BJ (cell line): ENCODE measurements at regions not wholly inside any gene's neighbourhood (a gene's known extent, or its start where the extent isn't known, plus 50 kb on each side); places are given as distances from the start of the nearest gene placed in this dataset.

Experiments
- CTCF ChIA-PET: fragments of 350-600 bp; formaldehyde crosslinking; extraction: SDS; loops from one replicate; lab custom pipeline; 2021; ENCODE audit warnings: antibody characterized with exemption, inconsistent platforms; lab: Yijun Ruan, JAX
- POLR2A ChIA-PET: fragments of 300-600 bp; sonication (Branson Sonifier 250); formaldehyde crosslinking; extraction: SDS; loops from one replicate; lab custom pipeline; 2021; ENCODE audit warnings: antibody characterized with exemption; lab: Charles Lee
- DNase-seq: peaks from one replicate; pipeline ENCODE4 v3.0.0-alpha.2; 2011; ENCODE audit warnings: low read depth
- H3K27me3 ChIP-seq: 2 replicates; pipeline ENCODE4 v1.6.0; 2011; ENCODE audit warnings: low read length; ENCODE audit not compliant: control insufficient read depth, insufficient read depth
- H3K36me3 ChIP-seq: 2 replicates; pipeline ENCODE4 v1.5.1; 2011; ENCODE audit warnings: low read length; ENCODE audit not compliant: control insufficient read depth, insufficient read depth
- H3K4me3 ChIP-seq: 2 replicates; pipeline ENCODE4 v1.5.1; 2011; ENCODE audit warnings: low read depth, mild to moderate bottlenecking, control low read depth, low read length
- CTCF ChIP-seq: IDR thresholded peaks from 2 replicates; pipeline ENCODE4 v1.5.1; 2011; ENCODE audit warnings: low read depth, mild to moderate bottlenecking, control low read depth, inconsistent platforms, low read length, moderate library complexity; ENCODE audit not compliant: insufficient read depth

- DNase-seq, result peak; percentile 66
- no peak for TF ChIP-seq CTCF
- ChIA-PET POLR2A (no interaction called here), CTCF (interaction anchor here (0.6 to 0.8 kb wide), 2 partner anchors 32 to 328 kb away, joined by 3 read pairs; no protein-coding TSS in a partner anchor)
- H3K27me3 ChIP-seq, result no peaks in the 10 kb centered on the region
- no peaks in the 10 kb centered on the region for H3K36me3 ChIP-seq
- no peak overlapping the region for H3K4me3 ChIP-seq
These were observed 253.6 kb upstream of the EXOC2 start for GRCh38 chr6:946546-946945.

DNA sequence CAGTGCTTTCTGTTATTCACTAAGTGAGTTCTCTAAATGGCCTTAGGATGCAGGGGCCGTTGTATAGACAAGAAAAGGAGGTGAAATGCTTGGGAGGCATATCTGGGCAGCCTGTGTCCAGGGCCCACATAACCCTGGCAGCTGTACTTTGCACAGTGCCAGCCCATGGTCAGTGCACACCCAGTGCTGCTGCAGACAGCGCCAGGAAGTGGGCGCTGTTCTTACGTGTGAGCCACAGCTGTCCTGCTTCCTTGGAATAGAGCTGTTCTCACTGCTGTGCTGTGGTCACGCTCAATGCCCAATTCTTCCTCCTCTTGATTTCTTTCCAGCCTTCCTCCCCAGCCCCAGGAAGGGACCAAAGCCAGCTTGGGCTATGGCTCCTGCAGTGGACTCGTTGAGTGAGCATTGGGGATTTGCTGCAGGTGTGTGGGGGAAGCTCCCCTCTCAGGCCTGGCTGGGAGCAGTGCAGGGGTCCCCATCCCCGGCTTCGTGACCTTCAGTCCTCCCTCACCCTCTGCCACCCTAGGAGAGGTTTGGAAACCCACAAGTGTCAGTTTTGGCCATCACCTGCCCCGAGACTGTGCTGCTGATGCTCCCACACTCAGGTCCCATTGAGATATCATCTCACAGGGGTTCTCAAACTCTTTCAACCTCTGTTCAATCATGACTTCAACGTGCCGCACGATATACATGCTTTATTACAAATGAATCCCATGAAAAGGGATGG lies 246.8 kb upstream of the EXOC2 start:
- H3K36me3 ChIP-seq, result no peaks in the 10 kb centered on the region
- DNase-seq, result no peak
- POLR2A ChIA-PET, result no interaction called here
- TF ChIP-seq CTCF, result no peak
- H3K4me3 ChIP-seq, result no peak overlapping the region
- peaks cover 2% of the 10 kb centered on the region; the same call in 1 of the 2 replicates for H3K27me3 ChIP-seq
- CTCF ChIA-PET, result interaction anchor here (1.2 kb wide), 1 partner anchor 27 kb away, joined by 3 read pairs; no protein-coding TSS in a partner anchor

DNA sequence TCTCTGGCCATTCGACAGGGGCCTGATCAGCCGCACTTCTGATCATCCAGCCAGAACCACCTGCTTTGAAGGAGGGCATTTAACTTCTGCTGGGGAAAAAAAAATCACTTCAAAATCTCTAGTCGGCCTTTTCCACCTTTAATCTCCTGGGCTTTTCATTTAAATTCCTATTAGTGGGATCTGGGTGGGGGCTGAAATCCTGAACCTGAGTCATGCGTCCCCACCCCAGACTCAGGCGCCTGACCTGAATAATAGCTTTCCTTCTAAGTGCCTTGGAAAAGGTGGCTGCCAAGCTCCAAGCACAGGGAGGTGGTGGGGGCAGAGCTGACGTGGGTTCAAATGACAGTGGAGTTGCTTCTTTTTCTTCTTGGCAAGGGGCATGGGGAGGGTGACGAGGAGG lies 246.0 kb upstream of the EXOC2 start:
- ChIA-PET POLR2A (no interaction called here), CTCF (no interaction called here)
- DNase-seq, result no peak
- TF ChIP-seq CTCF, result no peak
- Histone ChIP-seq H3K27me3 (peaks cover 3% of the 10 kb centered on the region; the same call in 1 of the 2 replicates), H3K36me3 (no peaks in the 10 kb centered on the region), H3K4me3 (no peak overlapping the region)

DNA sequence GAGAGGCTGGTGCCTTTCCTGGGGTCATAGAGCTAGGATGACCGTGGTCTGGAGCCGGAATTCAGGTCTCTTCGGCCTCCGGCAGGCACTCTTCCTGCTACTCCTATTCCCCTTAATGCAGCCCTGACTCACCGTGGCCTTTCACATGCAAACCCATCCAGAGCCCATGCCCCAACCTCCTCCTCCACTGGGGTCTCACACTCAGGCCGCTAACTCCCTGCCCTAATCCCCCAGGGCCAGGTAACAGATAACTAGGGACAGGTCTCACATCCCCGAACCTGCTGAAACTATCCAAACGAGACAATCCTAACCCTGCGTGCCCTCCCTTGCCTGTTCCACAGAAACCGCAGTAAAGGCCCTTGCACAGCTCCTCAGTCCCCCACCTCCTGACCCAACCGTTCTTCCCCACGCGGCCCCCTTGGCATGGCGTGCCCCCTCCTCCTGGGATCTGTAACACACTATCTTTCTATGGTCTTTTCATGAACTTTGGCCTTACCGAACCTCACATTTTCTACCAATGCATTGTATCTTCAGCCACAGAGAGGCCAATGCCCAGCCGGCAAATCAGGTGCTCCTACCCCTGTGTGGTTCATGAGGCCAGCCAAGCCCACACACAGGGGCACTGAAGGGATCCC lies 245.4 kb upstream of the EXOC2 start:
- H3K36me3 ChIP-seq, result no peaks in the 10 kb centered on the region
- peaks cover 3% of the 10 kb centered on the region; the same call in 1 of the 2 replicates for H3K27me3 ChIP-seq
- TF ChIP-seq CTCF, result no peak
- no peak overlapping the region for H3K4me3 ChIP-seq
- ChIA-PET POLR2A (no interaction called here), CTCF (interaction anchor here (0.7 kb wide), 1 partner anchor 42 kb away, joined by 3 read pairs; no protein-coding TSS in a partner anchor)
- DNase-seq, result no peak

- no peak for DNase-seq
- H3K4me3 ChIP-seq, result no peak overlapping the region
- TF ChIP-seq CTCF, result no peak
- peaks cover 3% of the 10 kb centered on the region; the same call in 1 of the 2 replicates for H3K27me3 ChIP-seq
- H3K36me3 ChIP-seq, result no peaks in the 10 kb centered on the region
- POLR2A ChIA-PET, result no interaction called here
- CTCF ChIA-PET, result no interaction called here
These were observed 242.6 kb upstream of the EXOC2 start for GRCh38 chr6:935582-935981.
